ENCODE measurements at regions not wholly inside any gene's neighbourhood (a gene's known extent, or its start where the extent isn't known, plus 50 kb on each side); places are given as distances from the start of the nearest gene placed in this dataset.

DNA sequence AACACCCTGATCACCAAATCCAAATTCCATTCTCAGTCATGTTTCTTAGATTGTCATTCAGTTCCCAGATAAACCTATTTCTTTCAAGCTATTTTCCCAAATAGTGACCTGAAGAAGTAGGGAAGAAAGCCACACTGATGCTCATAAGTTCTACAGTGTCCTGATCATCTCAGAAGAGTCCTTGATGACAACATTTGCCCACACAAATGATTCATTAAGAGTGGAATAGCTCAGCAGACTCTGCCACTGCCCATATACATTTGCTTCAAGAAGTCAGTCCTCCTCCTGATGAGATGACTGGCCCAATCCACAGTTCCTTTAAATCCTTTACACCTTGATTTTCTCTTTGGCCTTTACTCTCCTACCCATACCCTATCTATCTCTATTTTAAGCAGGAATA is 283.7 kb upstream of the NR4A3 start:
- no peak for DNase-seq (ENCODE audit: low read depth)

DNA sequence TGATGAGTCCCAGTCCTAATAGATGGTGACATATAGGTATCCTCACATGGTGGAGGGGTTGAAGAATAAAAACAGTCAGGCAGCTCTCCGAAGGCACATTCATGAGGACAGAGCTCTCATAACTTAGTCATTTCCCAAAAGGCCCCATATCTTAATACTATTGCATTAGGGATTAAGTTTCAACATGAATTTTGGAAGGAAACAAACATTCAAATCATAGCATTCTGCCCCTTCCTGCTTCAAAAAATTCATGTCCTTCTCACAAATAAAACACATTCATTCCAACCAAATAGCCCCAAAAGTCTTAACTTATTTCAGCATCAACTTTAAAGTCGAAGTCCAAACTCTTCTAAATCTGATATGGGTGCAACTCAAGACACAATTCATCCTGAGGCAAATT is 277.2 kb upstream of the NR4A3 start:
- no peak for DNase-seq (ENCODE audit: low read depth)

DNA sequence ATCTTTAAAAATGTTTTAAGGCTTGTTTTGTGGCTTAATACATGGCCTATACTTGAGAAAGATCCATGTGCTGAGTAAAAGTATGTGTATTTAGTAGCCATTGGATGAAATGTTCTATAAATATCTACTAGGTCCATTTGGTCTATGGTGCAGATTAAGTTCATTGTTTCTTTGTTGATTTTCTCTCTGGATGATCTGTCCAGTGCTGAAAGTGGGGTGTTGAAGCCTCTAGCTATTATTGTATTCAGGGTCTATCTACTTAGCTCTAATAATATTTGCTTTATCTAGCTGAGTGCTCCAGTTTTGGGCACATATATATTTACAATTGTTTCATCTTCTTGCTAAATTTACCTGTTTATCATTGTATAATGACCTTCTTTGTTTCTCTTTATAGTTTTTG is 272.2 kb upstream of the NR4A3 start:
- no peak for DNase-seq (ENCODE audit: low read depth)

DNA sequence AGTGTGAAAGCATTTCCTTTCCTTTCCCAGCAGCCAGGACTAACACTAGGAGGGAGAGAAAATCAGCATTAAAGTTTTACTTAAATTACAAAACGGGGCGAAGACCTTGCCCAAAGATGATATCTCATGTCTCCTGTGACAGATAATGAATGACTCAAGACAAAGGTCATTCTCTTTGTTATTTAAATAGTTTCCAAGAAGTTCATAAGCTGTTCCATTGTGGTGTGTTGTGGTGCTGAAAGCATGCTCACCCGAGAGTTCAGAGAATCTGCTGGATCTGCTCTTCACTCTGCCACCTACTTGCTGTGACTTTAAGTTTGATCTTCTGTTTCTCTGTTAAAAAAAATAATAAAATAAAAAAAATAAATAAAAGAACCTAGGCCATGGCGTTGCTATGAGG is 265.9 kb upstream of the NR4A3 start:
- no peak for DNase-seq (ENCODE audit: low read depth)

DNA sequence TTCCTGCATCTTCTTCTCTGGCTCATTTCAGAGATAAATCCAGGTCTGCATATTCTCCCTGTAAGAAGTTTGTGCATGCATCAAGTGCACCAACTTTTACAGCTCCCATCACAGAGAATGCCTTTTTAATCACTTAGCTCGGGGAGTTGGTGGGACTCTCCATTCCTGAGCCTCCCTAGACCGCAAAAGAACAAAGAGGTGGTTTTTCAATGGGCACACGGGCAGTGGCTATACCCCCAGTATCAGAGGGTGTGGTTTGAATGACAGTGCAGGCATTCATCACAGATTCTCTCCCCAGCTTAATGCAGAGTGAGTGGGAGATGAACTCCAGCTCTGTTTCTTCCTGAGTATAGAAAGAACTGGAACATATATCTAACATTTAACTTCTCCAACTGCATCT is 264.7 kb upstream of the NR4A3 start:
- no peak for DNase-seq (ENCODE audit: low read depth)

DNA sequence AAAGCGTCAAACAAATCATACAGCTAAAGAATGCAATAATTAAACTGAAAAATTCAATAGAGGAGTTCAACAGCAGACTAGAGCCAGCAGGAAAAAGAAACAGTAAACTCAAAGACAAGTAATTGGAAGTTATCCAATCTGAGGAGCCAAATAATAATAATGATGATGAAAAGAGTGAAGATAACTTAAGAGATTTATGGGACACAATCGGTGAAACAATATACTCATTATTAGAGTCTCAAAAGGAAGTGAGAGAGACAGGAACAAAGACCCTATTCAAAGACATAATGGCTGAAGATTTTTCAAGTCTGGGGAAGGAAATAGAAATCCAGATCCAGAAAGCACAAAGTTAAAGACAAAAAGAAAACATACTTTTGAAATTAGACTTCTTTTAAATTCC is 263.9 kb upstream of the NR4A3 start:
- no peak for DNase-seq (ENCODE audit: low read depth)

DNA sequence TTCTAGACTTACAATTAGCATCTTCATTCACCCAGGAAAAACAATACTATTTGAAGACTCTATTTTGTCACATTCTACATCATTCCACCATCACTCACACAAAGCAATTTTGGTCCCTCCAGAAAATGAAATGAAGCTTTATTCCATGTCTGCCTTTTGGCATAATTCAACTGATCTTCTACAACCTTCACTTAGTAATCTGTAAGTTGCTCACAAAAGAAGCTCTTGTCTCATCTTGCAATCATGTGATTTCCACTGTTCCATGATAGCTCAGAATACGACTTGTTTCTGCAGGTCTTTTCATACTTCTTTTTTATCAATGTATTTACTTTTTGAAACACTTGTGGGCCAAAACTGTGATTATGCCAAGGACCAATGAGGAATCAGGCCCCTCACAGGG is 261.9 kb upstream of the NR4A3 start:
- no peak for DNase-seq (ENCODE audit: low read depth)

DNA sequence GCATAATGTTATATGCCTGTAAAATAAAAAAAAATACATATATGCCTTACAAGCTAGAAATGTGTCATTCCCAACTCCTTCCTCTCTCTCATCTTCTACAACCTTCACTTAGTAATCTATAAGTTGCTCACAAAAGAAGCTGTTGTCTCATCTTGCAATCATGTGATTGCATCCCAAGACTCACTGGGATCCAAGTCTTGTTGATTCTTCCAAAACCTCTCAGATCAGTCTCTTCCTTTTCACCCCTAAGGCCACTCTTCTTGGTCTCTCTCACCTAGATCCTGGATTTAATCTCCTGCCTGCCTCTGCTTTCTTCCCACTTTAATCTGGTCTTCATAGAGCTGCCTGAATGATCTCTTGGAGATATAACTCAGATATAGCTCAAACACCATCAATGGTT is 261.1 kb upstream of the NR4A3 start:
- DNase-seq (ENCODE audit: low read depth), result no peak

DNA sequence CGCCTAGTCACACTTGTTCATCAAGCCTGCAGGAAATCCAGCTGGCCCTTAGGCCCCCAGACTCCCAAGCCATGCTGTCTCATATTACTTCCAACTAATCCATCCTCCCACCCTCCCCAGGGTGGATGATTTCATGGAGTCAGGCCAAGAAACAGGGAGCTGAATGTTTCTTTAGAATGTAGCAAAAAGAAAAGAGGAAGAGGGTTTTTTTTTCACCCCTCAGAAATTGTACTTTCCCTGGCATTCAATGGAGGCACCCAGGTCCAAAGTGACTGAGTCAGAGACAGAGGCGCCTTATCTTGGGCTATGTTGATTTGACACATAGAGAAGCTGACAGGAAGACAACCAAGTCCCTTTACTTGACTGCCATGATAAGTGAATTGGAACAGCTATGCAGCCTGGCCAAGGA is 260.2 kb upstream of the NR4A3 start:
- DNase-seq (ENCODE audit: low read depth), result no peak

DNA sequence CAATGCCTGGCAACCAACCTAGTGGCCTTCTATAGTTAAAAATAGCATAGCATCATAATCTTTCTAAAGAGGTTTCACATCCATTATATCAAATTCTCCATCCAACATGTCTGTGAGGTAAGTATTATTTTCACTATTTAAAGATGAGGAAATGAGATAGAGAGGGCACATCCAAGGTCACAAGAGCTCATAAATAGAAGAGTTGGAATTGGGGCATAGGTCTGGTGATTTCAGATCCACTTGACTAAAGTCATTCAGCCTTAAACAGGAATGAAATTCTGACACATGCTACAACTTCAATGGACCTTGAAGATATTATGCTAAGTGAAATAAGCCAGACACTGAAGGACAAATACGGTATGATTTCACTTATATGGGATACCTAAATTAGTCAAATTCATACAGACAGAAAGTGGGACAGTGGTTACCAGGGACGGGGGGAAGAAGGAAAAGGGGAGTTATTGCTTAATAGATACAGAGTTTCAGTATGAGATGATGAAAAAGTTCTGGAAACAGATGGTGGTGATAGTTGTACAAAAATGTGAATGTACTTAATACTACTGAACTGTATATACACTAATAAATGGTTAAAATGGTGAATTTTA is 259.6 kb upstream of the NR4A3 start:
- no peak for DNase-seq (ENCODE audit: low read depth)

DNA sequence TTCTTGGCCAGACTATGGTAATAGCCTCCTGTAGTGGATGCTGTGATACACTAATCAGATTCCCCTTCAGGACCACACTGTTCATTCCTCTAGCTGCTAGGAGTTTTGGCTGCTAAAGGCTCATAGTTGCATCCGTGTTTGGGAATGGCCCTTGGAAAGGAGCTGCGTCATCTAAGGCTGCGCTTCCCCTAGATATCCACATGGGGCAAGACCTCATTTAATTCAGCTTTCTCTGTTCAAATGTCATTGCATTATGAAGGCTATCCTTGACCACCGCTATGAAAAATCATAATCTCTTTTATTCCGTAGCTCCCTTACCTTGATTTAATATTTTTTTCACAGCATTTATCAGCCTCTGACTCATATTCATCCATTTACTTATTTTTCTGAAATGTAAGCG is 258.3 kb upstream of the NR4A3 start:
- DNase-seq (ENCODE audit: low read depth), result no peak

DNA sequence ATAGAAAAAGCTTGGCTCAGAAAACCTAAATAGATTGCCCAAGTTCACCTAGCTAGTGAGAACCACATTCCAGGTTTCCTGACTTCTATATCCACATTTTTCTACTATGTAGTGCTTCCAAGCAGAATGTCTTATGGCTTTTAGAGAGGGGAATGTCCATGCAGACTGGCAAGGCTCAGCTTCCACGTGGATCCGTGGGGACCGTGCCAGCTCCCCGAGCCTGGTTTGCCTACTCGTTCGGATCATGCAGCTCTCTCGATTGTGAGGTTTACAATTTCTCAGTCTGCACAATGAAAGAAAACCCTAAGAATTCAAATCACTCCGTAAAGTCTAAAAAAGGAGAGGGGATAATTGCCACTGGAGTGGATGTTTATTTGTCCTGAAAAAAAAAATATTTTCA is 256.5 kb upstream of the NR4A3 start:
- no peak for DNase-seq (ENCODE audit: low read depth)

DNA sequence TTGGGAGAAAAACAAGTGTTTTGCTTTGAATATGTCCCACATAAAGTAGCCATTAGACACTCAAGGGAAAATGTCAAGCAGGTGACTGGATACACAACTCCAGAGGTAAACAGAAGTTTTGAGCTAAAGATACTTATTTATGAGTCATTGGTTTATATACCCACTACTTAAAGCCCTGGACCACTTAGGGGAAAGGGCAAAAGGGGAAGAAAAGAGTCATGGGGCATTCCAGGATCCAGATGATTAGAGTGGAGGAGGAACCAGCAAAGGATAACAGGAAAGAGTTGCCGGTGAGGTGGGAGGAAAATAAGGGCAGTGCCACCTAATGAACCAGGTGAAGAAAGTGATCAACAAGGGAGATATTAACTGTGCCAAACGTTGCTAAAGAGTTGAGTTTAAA is 254.2 kb upstream of the NR4A3 start:
- DNase-seq (ENCODE audit: low read depth), result no peak

DNA sequence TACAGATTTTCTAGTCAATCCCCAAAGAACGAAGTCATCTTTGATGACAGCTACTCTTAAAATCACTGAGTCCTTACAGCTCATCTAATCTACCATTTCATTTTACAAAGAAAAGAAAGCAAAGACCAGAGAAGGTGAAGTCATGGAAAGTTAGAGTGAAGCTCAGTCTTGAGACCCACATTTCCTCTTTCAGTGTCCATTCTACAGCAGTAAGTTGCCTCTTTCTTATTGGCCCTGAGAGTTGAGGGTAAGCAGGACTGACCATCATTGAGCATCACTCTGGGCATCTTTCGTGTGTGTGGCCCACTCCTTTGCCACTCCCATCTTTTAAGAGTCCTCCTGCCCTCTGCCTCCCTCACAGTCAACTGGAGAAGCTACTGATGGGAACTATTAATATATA is 251.8 kb upstream of the NR4A3 start:
- DNase-seq (ENCODE audit: low read depth), result no peak

DNA sequence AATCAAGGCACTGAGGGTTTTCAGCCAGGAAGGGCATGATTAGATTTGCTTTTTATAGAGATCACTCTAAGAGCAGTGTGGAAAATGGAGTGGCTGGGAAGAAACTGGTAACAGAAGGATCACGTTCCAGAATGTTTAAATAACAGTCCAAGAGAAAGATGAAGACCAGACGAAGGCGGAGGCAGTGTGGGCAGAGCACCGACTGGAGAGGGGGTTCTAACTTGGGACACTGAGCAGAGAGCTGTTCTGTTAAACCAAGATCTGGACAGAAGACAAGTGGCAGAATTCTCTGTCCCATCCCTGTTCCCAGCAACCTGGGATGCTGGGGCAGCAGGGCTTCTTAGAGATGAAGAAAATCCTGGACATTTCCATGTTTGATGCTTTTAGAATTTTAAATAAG is 249.1 kb upstream of the NR4A3 start:
- no peak for DNase-seq (ENCODE audit: low read depth)

DNA sequence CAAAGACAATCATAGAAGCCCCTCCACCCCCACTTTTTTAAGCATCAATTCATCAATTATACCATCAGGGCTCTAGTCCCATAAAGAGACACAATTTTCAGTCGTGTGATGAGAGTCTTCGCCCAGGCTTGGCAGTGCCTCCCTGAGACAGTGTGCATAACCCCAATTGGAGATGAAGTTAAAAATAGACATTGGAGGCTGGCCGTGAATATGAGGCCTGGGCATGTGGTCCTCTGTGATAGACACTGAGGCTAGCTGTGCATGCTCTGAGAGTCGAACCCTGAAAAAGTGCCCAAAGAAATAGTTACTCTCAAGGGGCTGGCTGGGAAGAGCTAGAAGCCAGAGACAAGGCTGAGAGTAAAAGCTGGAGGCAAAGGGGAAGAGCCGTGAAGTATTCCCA is 248.6 kb upstream of the NR4A3 start:
- DNase-seq (ENCODE audit: low read depth), result no peak

DNA sequence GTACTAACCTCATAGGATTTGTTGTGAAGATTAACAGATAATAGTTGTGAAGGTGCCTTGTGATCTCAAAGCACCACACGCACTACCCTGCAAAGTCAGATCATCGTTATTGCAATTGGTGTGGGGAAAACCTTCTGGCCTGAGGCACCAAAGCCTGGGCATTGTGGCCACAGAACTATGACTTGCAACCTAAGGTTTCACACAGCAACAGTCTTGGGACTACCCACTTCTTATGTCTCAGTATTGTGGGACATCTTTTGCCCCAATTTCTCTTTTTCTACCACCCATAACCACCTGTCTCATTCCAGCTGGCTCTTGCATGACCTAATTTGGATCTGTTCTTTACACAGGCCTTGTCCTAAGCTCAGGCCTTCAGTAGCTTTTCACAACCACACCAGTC is 247.8 kb upstream of the NR4A3 start:
- DNase-seq (ENCODE audit: low read depth), result no peak

DNA sequence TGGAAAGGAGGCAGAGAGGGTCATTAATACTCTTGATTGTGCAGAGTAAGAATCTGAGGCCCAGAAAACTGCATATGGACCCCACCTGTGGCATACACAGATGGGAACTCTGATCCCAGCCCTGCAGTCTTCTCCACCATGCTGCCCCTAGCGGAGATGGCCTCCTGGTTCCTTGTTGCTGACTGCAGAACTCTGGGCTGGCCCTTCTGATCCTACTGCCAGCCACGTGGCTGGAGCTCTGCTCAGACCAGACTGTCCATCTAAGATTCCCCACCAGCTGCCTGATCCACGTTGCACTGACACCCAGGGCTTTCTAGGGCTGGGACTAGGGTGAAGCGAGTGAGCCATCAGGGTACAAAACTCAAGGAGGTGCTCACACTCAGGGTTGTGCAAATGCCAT is 245.7 kb upstream of the NR4A3 start:
- DNase-seq (ENCODE audit: low read depth), result no peak

DNA sequence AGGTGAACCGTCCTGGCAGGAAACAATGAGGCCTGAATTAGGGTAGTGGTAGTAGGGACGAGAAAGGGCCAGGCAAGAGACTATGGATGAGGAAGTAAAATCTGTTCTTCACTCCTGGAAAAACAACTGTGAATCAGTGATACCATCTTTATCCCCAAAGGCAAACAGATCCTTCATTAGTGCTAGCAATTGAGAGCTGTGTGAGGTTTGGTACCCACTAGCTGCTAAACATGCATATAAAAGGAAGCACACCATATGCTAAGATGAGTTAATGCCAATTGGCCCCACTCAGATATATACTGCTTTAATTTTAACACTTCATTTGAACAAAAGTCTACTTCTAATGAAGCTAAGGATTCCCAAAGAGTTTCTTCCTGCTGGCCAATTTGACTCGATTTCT is 244.8 kb upstream of the NR4A3 start:
- DNase-seq (ENCODE audit: low read depth), result no peak

DNA sequence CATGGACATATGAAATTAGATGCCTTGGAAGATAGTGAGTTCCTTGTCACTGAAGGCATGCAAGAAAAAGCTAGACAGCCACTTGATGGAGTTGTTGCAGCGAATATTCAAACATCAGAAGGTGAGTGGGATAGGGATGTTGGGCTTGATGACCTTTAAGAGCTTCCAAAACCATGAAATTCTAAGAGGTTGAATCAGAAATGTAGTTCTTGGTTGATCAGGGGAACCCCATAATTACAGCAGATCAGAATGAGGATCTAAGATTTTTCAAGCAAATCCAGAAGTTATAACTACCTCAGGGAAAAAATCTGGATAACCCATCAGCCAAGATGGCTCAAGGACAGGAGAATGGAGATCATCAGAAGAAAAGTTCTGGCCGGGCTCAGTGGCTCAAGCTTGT is 244.3 kb upstream of the NR4A3 start:
- no peak for DNase-seq (ENCODE audit: low read depth)

DNA sequence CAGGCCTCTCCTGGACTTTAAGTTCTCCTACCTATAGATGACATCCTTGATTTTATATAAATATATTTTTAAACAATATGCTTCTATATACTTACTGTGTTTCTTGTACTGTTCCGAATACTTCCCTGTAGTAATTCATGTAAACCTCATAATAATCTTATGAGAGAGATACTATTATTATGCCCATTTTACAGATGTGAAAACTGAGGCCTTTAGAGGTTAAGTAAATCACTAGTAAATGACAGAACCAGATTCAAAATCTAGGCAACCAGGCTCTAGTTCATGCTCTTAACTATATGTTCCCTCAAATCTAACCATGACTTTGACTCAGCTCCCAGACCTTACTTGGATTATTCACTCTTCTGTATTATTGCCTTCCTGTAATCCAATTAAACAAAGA is 243.0 kb upstream of the NR4A3 start:
- no peak for DNase-seq (ENCODE audit: low read depth)

DNA sequence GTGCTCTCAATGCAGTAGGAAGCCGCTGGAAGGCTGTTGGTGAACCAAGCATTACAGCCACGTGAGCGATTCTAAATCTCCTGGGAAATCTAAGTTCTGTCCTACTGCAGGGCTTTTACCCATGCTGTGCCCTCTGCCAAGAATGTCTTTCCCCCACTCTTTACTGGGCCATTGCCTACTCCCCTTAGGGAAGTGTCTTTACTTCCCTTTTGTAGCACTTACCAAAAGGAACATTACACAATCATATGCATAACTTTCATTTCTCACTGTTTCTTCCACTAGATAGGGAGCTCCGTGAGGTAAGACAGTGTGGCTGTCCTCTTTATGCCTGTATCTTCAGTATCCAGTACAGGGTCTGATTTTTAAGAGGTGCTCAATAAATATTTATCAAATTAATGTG is 241.7 kb upstream of the NR4A3 start:
- DNase-seq (ENCODE audit: low read depth), result no peak

DNA sequence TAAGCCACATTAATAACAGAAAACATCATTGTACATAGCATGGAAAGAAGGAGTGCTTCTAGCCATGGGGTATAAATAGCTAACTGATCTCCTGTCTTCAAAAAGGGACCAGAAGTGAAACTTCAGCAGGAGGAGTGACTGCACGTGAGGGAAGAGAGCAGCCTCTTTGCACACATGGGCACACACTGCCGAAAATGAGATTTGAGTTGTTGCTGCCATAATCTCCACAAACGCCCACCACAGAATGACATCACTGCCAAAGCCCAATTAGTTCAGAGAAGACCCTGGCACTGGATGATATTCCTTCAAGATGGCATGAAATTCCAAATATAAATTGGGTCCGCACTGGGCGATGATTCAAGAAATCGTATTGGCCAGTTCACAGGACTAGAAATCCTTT is 238.9 kb upstream of the NR4A3 start:
- no peak for DNase-seq (ENCODE audit: low read depth)

DNA sequence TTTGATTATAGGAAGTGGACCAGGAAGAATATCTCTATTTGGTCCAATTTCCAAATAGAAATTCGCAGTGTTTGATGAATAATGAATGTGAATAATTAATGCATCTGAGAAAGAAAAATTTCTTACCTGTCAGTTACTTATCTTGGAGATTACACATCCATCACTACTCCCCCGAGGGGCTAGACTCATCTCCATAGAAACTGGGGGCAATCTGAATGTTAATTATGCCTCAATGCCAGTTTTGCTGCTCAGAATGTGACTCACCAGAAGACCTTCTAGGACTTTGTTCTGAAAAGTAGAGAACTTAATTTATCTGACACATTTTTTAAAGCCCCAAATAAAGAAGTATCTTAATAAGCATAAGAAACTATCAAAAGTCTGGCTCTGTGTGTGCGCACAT is 233.4 kb upstream of the NR4A3 start:
- no peak for DNase-seq (ENCODE audit: low read depth)

DNA sequence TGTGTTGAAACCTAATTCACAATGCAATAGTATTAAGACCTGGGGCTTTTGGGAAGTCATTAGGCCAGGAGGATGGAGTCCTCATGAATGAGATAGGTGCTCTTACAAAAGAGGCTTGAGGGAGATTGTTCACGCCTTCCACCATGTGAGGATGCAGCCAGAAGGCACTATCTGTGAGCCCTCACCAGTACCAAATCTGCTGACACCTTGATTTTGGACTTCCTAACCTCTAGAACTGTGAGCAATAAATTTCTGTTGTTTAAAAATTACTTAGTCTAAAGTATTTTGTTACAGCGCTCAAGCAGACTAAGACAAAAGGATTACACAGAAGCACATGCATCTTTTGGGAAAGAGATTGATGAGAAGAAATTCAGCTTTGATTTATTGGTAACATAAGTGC is 232.9 kb upstream of the NR4A3 start:
- DNase-seq (ENCODE audit: low read depth), result no peak

Measured in GM04503 (cell line).